Activated naive CD4-positive, alpha-beta T cell treated with anti-CD3 and anti-CD28 coated beads, Interleukin-2, amount 50 U/mL, for 72 hours (primary cell): ENCODE measurements at regions not wholly inside any gene's neighbourhood (a gene's known extent, or its start where the extent isn't known, plus 50 kb on each side); places are given as distances from the start of the nearest gene placed in this dataset.
"Not testable (repeated sequence)": the region's sequence is repeated elsewhere in the genome, so short reads cannot be mapped to it uniquely, and the experiment has no call there.

Source experiments
- ATAC-seq, 2 donors: fragments of 150-1000 bp; cut with Tn5 transposase; 2 replicates each; pipeline ENCODE4 v1.10.0; 2021; ENCODE audit warnings: mild to moderate bottlenecking in 2 of 2, moderate library complexity in 2 of 2
- DNase-seq, 2 donors: peaks; one replicate each; pipeline ENCODE4 v3.0.0; 2021 to 2022; ENCODE audit warnings: low spot score in 2 of 2
- H3K27ac Mint-ChIP-seq, 2 donors: one replicate each; pipeline ENCODE4 v1.8.0; 2022; ENCODE audit warnings: mild to moderate bottlenecking in 2 of 2, mixed read lengths in 2 of 2
- H3K36me3 Mint-ChIP-seq, 2 donors: one replicate each; pipeline ENCODE4 v1.8.0; 2022; ENCODE audit warnings: mixed read lengths in 2 of 2
- H3K9me3 Mint-ChIP-seq, 2 donors: one replicate each; pipeline ENCODE4 v1.8.0; 2022; ENCODE audit warnings: mixed read lengths in 2 of 2

DNA sequence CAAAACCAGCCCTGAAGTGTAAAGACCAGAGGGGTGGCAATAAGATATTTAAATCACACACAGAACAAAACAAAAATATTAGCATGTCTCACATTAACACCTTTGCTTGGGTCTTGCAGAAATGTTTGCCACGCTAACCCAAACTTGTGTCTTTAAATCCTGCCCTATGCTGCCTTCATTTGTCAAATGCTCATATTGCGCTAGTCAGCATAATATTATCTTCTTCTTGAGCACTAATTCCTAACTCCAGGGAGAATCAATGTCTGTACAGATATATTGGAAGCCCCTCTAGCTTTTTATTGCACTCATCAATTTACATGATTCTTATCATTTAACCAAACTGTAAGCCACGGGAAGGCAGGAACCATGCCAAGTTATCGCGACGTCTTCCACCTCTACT, 614.8 kb upstream of the SOX9 start:
- H3K27ac Mint-ChIP-seq, result no peak overlapping the region
- H3K9me3 Mint-ChIP-seq, result peaks cover 15 to 21% of the 10 kb centered on the region in 2 donors
- DNase-seq, result no peak
- no peaks in the 10 kb centered on the region for H3K36me3 Mint-ChIP-seq
- no peak for ATAC-seq

DNA sequence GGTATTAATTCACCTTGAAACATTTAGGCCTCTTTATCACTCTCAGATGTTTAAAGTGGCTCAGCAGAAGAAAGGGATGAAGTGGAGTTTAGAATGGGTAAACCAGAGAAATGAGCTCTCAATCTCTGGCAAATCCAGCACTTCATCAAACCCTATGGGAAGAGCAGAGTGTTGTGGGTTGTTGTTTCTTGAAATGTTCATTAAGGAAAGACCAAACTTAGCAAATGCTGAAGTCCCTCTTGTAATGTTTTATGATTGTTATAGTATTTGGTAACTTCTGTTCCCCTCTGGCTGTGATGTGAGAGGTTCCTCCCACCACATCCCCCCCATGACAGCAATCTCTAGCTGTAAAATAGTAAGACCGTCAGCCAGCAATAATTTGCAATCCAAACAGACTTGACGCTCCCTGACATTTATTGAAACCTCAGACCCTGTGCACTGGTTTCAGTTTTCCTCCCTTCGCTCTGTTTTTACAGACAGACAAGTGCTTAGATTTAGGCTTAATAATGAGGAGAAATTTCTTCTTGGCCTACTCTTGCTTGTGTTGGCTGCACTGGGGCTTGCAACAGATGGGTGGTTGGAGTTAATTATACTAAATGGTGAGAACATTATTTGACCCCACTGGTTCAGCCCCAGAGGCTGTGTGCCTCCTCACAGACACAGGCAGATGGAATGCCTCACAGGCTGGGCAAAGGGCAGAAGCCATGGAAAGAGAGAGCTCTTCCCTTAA, 609.4 kb upstream of the SOX9 start:
- ATAC-seq (no peak), DNase-seq (no peak)
- Mint-ChIP-seq H3K36me3 (no peaks in the 10 kb centered on the region), H3K9me3 (peaks cover 7 to 19% of the 10 kb centered on the region in 2 donors), H3K27ac (no peak overlapping the region)

DNA sequence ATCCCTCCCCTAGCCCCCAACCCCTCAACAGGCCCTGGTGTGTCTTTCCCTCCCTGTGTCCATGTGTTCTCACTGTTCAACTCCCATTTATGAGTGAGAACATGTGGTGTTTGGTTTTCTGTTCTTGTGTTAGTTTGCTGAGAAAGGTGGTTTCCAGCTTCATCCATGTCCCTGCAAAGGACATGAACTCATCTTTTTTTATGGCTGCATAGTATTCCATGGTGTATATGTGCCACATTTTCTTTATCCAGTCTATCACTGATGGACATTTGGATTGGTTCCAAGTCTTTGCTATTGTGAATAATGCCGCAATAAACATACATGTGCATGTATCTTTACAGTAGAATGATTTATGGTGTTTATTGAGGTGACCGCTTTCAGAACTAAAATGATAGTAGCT, 607.1 kb upstream of the SOX9 start:
- not testable (repeated sequence) for ATAC-seq, H3K36me3 Mint-ChIP-seq, H3K27ac Mint-ChIP-seq, DNase-seq
- peaks cover 5 to 12% of the 10 kb centered on the region in 2 donors for H3K9me3 Mint-ChIP-seq

DNA sequence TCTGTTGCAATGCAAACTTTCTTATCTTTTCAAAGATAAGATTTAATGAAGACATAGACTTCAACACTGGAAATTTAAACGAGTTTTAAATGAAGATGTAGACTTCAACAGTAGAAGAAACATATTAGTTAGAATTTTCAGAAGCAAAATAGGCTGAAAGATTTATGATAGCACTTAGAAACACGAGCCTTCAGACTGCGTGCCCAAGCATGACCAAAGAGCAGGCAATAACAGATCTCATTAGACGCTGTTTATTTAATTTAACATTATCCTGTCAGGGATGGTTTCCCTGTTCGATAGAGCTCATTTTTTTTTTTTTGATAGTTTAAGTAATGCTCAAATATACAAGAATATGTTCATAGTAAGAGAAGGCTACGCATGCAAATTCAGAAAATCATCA, 604.7 kb upstream of the SOX9 start:
- no peak for ATAC-seq
- peaks cover 0 to 5% of the 10 kb centered on the region in 2 donors for H3K36me3 Mint-ChIP-seq

DNA sequence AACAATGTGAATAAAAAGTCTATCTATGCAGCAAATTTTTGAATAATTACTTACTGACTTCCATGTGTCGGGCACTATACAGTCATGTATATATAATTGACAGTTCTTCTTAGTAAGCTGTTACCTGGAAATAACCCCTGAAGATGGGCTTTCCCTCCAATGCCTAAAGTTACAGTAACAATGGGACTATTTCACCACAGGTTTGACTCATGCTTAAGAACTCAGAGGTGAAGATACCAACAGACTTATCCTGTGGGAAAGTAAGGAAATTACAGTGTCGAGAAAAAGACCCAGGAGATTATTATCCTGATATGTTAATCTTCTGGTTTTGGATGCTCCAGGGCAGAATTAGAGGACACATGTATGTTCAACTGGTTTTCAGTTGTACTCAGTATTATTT, 601.5 kb upstream of the SOX9 start:
- ATAC-seq, result no peak
- Mint-ChIP-seq H3K27ac (no peak overlapping the region), H3K9me3 (peaks cover 10 to 22% of the 10 kb centered on the region in 2 donors), H3K36me3 (peaks cover 0 to 5% of the 10 kb centered on the region in 2 donors)
- DNase-seq, result no peak

More for the DNA sequence above, 604.7 kb upstream of the SOX9 start:
- Mint-ChIP-seq H3K9me3 (peaks cover 0 to 5% of the 10 kb centered on the region in 2 donors), H3K27ac (no peak overlapping the region)
- no peak for DNase-seq

DNA sequence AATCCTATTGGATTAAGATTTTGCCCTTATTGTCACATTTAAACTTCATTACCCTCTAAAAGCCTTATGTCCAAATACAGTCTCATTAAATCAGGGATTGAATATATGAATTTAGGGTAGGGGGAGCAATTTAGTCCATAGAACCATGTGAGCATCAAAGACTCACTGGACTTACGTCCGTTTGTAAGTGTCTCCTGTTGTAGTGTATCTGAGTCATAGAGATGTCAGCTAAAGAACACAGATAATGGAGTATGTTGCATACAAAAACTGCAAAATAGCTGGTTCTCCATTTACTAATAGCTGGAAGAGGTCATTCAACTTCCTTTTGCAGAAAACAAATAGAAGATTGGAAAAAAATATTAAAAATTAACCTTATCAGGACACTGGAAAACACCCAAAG, 599.1 kb upstream of the SOX9 start:
- H3K9me3 Mint-ChIP-seq, result peaks cover 13 to 21% of the 10 kb centered on the region in 2 donors
- peaks cover 0 to 5% of the 10 kb centered on the region in 2 donors for H3K36me3 Mint-ChIP-seq
- no peak for DNase-seq
- ATAC-seq, result no peak
- H3K27ac Mint-ChIP-seq, result no peak overlapping the region

DNA sequence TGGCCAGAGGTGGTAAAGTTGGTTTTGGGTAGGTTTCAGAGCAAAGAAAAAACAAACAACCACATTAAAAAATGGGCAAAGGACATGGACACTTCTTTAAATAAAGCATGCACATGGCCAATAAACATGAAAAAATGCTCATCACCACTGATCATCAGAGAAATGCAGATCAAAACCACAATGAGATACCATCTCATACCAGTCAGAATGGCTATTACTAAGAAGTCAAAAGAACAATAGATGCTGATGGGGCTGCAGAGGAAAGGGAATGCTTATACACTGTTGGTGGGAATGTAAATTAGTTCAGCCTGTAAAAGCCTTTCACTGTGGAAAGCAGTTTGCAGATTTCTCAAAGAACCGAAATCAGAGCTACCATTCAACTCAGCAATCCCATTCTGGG, 598.4 kb upstream of the SOX9 start:
- ATAC-seq (no peak), DNase-seq (no peak)
- H3K27ac Mint-ChIP-seq, result no peak overlapping the region
- peaks cover 13 to 21% of the 10 kb centered on the region in 2 donors for H3K9me3 Mint-ChIP-seq
- H3K36me3 Mint-ChIP-seq, result peaks cover 0 to 5% of the 10 kb centered on the region in 2 donors

DNA sequence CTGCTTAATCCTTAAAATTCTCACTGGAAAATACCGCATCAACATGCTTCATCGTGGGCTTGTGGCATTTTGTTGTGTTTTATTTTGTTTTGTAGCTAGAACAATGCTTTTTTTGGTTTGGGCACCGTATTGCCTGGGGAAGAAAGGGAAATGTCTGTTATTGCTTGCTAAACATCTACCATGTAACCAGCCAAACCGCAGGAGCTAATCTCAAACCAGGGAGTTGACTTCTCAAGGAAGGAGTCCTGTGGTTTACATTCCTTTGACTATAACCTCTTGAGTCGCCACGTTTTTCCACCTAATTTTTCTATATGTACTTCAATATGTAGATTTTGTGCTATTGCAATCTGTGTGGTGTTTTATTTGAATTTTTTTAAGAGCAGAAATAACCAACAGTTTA, 593.5 kb upstream of the SOX9 start:
- H3K36me3 Mint-ChIP-seq, result no peaks in the 10 kb centered on the region

DNA sequence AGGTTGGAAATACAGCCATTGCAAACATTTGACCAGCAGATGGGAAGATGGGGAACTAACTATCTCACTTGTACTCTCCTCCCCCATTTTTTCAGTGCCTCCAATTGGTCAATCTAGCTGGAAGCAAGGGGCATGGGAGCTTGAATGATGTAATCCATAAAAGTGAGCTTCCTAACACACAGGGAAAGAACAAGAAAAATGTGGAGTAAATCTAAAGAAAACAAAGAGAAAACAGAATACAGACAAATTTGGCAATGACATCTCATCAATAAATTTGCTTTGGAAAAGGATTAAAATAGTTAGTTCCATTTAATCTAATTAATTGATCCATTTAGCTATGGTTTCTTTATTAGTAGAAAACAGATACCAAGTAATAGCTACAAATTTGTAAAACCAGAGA, 592.6 kb upstream of the SOX9 start:
- H3K36me3 Mint-ChIP-seq, result no peaks in the 10 kb centered on the region
- DNase-seq, result no peak
- no peak for ATAC-seq
- peaks cover 10 to 13% of the 10 kb centered on the region in 2 donors for H3K9me3 Mint-ChIP-seq
- no peak overlapping the region for H3K27ac Mint-ChIP-seq

More for the DNA sequence above, 593.5 kb upstream of the SOX9 start:
- Mint-ChIP-seq H3K9me3 (peaks cover 15 to 16% of the 10 kb centered on the region in 2 donors), H3K27ac (no peak overlapping the region)
- ATAC-seq (no peak), DNase-seq (no peak)

DNA sequence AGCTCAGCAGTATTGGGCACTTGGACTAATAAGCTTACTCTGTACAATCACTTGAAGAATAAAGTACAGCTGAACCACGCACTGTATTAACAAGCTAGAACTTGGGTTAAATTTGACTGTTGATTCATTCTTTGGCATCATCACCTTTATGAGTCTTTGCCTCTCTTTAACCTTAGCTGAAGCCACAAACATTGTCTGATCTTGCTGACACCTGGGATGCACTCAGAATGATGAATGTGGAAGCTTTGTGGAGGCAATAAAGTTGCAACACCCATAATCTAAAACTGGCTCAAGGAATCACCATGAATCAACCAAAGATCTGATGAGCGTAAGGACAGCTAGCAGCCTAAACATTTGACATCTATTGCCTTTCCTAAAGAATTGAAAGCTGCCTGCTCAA, 590.6 kb upstream of the SOX9 start:
- H3K9me3 Mint-ChIP-seq, result peaks cover 5 to 9% of the 10 kb centered on the region in 2 donors
- H3K27ac Mint-ChIP-seq, result no peak overlapping the region
- no peak for DNase-seq

DNA sequence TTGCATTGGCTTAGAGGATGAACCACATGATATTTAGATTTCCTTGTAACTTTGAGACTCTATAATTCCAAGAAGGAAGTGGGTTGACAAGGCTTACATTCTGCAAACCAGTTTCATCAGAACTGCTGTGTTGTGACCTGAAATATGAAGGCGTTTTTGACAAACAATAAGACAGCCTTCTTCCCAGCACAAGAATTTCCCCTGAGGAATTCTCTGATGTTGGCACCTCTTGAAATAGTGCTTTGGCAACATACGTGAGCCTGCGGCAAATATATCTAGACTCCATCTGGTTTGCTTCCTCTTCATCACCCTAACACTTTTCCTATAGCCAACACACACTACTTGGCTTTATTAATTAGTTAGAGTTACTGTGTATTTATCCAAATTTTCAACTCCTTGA, 585.5 kb upstream of the SOX9 start:
- ATAC-seq (no peak), DNase-seq (no peak)
- H3K9me3 Mint-ChIP-seq, result peaks cover 11 to 15% of the 10 kb centered on the region in 2 donors
- no peaks in the 10 kb centered on the region for H3K36me3 Mint-ChIP-seq
- no peak overlapping the region for H3K27ac Mint-ChIP-seq

More for the DNA sequence above, 590.6 kb upstream of the SOX9 start:
- no peak for ATAC-seq
- no peaks in the 10 kb centered on the region for H3K36me3 Mint-ChIP-seq

DNA sequence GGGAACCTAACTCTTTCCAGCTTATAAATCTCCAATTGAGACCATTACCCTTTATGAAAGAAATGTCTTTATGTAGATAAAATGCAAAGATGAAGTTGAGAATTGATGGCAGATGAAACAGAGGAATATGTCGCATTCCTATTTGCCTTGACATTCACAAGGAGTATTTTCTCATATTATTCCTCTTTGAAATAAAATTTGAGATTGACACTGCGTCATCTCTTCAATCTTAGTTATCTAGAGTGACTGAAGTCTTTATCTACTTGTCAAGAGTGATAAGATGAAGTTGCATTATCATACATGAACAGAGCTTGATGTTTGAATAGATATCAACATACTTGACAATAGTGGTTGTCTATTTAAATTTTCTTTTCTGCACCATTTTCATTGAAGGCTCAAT, 574.4 kb upstream of the SOX9 start:
- DNase-seq (no peak), ATAC-seq (no peak)
- H3K36me3 Mint-ChIP-seq, result no peaks in the 10 kb centered on the region
- no peak overlapping the region for H3K27ac Mint-ChIP-seq
- H3K9me3 Mint-ChIP-seq, result peaks cover 19 to 21% of the 10 kb centered on the region in 2 donors

DNA sequence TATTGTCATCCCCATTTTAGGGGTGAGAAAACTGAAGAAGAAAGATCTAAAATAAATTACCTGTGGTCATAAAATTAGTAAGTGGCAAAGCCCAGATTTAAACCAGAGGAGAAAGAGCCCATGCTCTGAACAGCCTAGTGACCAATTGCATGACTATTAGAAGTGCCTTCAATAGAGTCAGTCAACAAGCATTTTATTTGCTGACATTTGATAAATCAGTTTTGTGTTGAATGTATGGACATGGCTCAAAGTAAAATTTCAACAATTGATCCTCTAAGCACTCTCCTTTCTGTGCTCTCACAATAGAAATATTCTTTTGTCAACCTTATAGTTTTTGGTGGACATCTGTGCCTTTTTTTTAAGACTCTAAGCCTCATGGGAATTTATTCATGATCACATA, 572.9 kb upstream of the SOX9 start:
- peaks cover 19 to 21% of the 10 kb centered on the region in 2 donors for H3K9me3 Mint-ChIP-seq
- no peak for ATAC-seq
- no peak for DNase-seq
- H3K27ac Mint-ChIP-seq, result no peak overlapping the region
- H3K36me3 Mint-ChIP-seq, result no peaks in the 10 kb centered on the region

DNA sequence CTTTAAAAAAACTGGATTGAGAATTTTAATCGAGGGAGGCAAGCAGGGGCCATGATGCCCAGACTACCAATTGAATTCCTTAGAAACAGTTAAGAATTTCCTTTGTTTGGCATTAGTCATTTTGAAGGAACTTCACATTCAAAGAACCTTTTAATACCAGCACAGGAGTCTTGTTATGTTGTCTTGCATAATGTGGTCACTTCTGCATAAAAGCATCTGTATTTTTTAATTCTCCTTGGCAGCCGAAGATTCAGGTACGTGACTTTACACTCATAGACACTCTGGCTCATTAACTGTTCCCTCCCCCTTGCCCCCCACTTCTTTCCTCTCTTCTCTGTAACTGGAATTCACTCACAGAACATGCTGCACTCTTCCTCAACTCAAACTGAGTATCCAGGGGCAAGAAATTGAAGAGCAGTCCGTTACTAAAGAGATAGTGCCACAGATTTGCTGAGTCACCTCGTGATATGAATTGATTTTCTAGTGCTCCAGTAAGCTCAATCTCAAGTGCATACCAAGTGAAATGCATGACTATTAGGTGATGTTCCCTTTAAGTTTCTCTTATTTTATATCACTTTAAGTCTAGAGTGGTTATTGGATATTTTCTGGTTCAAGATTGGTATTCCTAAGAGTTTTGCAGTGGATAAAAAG, 572.2 kb upstream of the SOX9 start:
- ATAC-seq (no peak), DNase-seq (no peak)
- H3K27ac Mint-ChIP-seq, result no peak overlapping the region
- H3K36me3 Mint-ChIP-seq, result no peaks in the 10 kb centered on the region
- peaks cover 19 to 25% of the 10 kb centered on the region in 2 donors for H3K9me3 Mint-ChIP-seq

DNA sequence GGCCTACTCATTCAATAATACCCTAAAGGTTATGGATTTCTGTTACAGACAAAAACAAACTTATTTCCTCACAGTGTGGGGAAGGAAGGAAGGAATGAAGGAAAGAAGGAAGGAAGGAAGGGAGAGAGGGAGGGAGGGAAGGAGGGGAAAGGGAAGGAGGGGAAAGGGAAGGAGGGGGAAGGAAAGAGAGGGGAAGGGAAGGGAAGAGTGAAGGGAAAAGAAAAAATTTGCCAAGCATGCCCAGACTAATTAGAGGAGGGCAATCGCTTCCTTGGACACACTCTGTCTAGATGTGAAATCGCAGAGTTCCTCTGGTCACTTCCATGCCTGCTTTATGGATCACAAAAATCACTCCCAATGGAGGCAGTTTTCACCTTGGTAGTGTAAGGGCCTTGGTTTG, 570.1 kb upstream of the SOX9 start:
- no peak overlapping the region for H3K27ac Mint-ChIP-seq
- DNase-seq (no peak), ATAC-seq (no peak)
- no peaks in the 10 kb centered on the region for H3K36me3 Mint-ChIP-seq
- H3K9me3 Mint-ChIP-seq, result peaks cover 14 to 23% of the 10 kb centered on the region in 2 donors

DNA sequence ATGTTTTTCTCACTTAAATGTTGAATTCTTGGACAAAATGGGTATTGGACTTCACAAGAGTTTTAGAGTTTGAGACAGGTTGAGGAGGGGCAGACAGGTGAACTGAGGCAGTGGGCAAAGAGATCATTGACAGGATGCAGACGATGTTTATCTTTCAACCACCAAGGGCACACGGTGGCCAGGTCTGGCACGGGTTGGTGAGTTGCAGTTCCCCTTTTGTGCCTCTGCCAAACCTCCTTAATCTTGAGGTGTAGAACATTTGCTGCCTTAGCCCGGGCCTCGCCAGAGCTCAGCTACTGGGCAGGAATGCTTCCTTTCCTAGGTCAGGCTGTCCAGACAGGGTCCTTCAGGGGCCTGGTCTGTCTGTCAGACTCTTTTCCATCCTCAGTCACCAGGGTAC, 567.4 kb upstream of the SOX9 start:
- DNase-seq, result no peak
- peaks cover 22 to 24% of the 10 kb centered on the region in 2 donors for H3K9me3 Mint-ChIP-seq
- H3K36me3 Mint-ChIP-seq, result no peaks in the 10 kb centered on the region
- ATAC-seq, result no peak
- no peak overlapping the region for H3K27ac Mint-ChIP-seq

DNA sequence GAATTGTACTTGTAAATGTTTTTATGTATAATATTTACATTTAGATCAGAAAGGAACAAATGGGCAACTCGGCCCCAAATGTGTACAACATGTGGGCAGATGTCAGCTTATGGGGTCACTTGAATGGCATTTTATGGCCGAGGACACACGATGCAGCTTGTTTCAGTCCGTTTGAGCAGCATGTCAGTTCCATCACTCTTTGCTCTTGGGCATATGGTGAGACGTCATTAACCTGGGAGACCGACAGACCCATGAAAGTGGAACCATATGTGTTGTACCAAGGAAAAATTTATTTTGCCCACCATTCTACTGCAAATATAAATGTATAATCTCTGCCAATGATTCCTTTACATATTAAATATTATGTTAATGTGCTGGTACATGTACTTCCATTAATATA, 561.9 kb upstream of the SOX9 start:
- Mint-ChIP-seq H3K27ac (no peak overlapping the region), H3K9me3 (peaks cover 9 to 23% of the 10 kb centered on the region in 2 donors), H3K36me3 (no peaks in the 10 kb centered on the region)
- ATAC-seq (no peak), DNase-seq (no peak)

DNA sequence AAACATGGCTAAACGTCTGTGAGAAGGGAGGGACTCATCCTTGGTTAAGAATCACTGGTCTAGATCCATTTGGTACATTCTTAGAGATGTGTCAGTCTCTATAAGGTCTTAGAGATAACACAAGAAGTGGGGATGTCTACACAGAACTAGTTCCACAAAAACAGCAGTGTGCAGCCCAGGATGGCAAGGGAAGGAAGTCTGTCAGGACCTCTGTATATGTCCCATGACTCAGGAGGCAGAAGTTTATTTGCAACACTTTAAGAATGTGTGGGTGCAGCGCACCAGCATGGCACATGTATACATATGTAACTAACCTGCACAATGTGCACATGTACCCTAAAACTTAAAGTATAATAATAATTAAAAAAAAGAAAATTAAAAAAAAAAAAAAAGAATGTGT, 548.5 kb upstream of the SOX9 start:
- H3K36me3 Mint-ChIP-seq, result no peaks in the 10 kb centered on the region
- no peak for DNase-seq
- peaks cover 13 to 24% of the 10 kb centered on the region in 2 donors for H3K9me3 Mint-ChIP-seq
- no peak for ATAC-seq
- no peak overlapping the region for H3K27ac Mint-ChIP-seq
